HG03095 (cell line): ENCODE measurements at regions not wholly inside any gene's neighbourhood (a gene's known extent, or its start where the extent isn't known, plus 50 kb on each side); places are given as distances from the start of the nearest gene placed in this dataset.
"Not testable (repeated sequence)": the region's sequence is repeated elsewhere in the genome, so short reads cannot be mapped to it uniquely, and the experiment has no call there.

Source experiments
- ATAC-seq: cut with Tn5 transposase; IDR thresholded peaks from one replicate; pipeline ENCODE4 v1.9.1; 2021; ENCODE audit warnings: moderate library complexity; ENCODE audit not compliant: unreplicated experiment

GRCh38 chr3:36063992-36064391 lies 316.3 kb upstream of the STAC start:
- no peak for ATAC-seq

GRCh38 chr3:36065321-36065720 lies 315.0 kb upstream of the STAC start:
- no peak for ATAC-seq

- no peak for ATAC-seq
Observed at GRCh38 chr3:36075491-36075890, 304.8 kb upstream of the STAC start.

GRCh38 chr3:36077320-36077719 lies 303.0 kb upstream of the STAC start:
- ATAC-seq: no peak

- ATAC-seq: not testable (repeated sequence)
Observed at GRCh38 chr3:36082958-36083357, 297.3 kb upstream of the STAC start.

GRCh38 chr3:36095238-36095637 lies 285.1 kb upstream of the STAC start:
- ATAC-seq: no peak

GRCh38 chr3:36097209-36097608 lies 283.1 kb upstream of the STAC start:
- no peak for ATAC-seq

- no peak for ATAC-seq
Observed at GRCh38 chr3:36114353-36114752, 266.0 kb upstream of the STAC start.

GRCh38 chr3:36124118-36124796 lies 256.0 kb upstream of the STAC start:
- no peak for ATAC-seq

GRCh38 chr3:36132214-36132613 lies 248.1 kb upstream of the STAC start:
- no peak for ATAC-seq

- ATAC-seq: no peak
Observed at GRCh38 chr3:36135863-36136262, 244.4 kb upstream of the STAC start.

- no peak for ATAC-seq
Observed at GRCh38 chr3:36142746-36143145, 237.6 kb upstream of the STAC start.

GRCh38 chr3:36146404-36146803 lies 233.9 kb upstream of the STAC start:
- no peak for ATAC-seq

GRCh38 chr3:36147934-36148558 lies 232.3 kb upstream of the STAC start:
- ATAC-seq: no peak

GRCh38 chr3:36149447-36149865 lies 230.8 kb upstream of the STAC start:
- ATAC-seq: no peak

GRCh38 chr3:36155515-36155914 lies 224.8 kb upstream of the STAC start:
- ATAC-seq: no peak

GRCh38 chr3:36164400-36164799 lies 215.9 kb upstream of the STAC start:
- ATAC-seq: no peak

- ATAC-seq: no peak
Observed at GRCh38 chr3:36165509-36166290, 214.6 kb upstream of the STAC start.

- no peak for ATAC-seq
Observed at GRCh38 chr3:36166477-36166876, 213.8 kb upstream of the STAC start.

- ATAC-seq: no peak
Observed at GRCh38 chr3:36172699-36173098, 207.6 kb upstream of the STAC start.

- ATAC-seq: no peak
Observed at GRCh38 chr3:36175113-36175812, 205.0 kb upstream of the STAC start.
